HepG2 (cell line): ENCODE measurements at regions not wholly inside any gene's neighbourhood (a gene's known extent, or its start where the extent isn't known, plus 50 kb on each side); places are given as distances from the start of the nearest gene placed in this dataset.

ENCODE experiments used
- ATAC-seq: fragments of 200-7000 bp; cut with Tn5 transposase; 3 replicates; pipeline ENCODE4 v1.9.1; 2020; ENCODE audit warnings: mild to moderate bottlenecking, moderate library complexity
- BruUV-seq: library from RNA; stranded (reverse); fragments of 400-500 nt; replicated peaks from 2 replicates; lab custom pipeline; 2021; lab: Mats Ljungman, UMichigan
- CTCF ChIA-PET: fragments of 300-600 bp; formaldehyde crosslinking; extraction: SDS; loops from one replicate; lab custom pipeline; 2021; ENCODE audit warnings: low total read pairs, inconsistent platforms, low intra/inter-chr PET ratio; lab: Yijun Ruan, JAX
- POLR2A ChIA-PET: fragments of 350-600 bp; sonication (Branson Sonifier 250); formaldehyde crosslinking; loops from one replicate; lab custom pipeline; 2020; ENCODE audit warnings: antibody characterized with exemption, inconsistent platforms; lab: Yijun Ruan, JAX
- DNase-seq: peaks from one replicate; pipeline ENCODE4 v3.0.0-alpha.2; 2015; ENCODE audit warnings: low spot score
- FAIRE-seq: peaks from 3 replicates; lab custom pipeline; 2011; peaks lifted over from hg19 to GRCh38; lab: Jason Lieb, UNC
- H2AFZ ChIP-seq: one replicate; pipeline ENCODE4 v1.6.1; 2011; ENCODE audit warnings: low read length, inconsistent platforms
- H3K27ac ChIP-seq: fragments of 300-600 bp; 3 replicates; pipeline ENCODE4 v1.8.0; 2011; ENCODE audit warnings: mixed run types, mild to moderate bottlenecking, mixed read lengths, low read length, inconsistent platforms; ENCODE audit not compliant: insufficient read depth; ENCODE audit errors: extremely low read length
- H3K27me3 ChIP-seq, 2 experiments: fragments of 200-600 bp in 1 of 2; 2 replicates in 1 of 2; 3 replicates in 1 of 2; pipeline versions ENCODE4 v1.6.0 to v1.8.0; 2011; ENCODE audit warnings: low read length in 2 of 2, mild to moderate bottlenecking in 2 of 2, moderate library complexity in 2 of 2, inconsistent platforms in 1 of 2; ENCODE audit not compliant: insufficient read depth in 2 of 2, control insufficient read depth in 1 of 2
- H3K36me3 ChIP-seq, 2 experiments: fragments of 200-600 bp in 1 of 2; replicated peaks in 1 of 2; 2 replicates in 1 of 2; 3 replicates in 1 of 2; pipeline versions ENCODE4 v1.5.1 to v1.8.0; 2011; ENCODE audit warnings: low read length in 2 of 2, inconsistent platforms in 1 of 2; ENCODE audit not compliant: insufficient read depth in 2 of 2, control insufficient read depth in 1 of 2
- H3K4me1 ChIP-seq: 2 replicates; pipeline ENCODE4 v1.5.1; 2012; ENCODE audit warnings: low read length, inconsistent platforms; ENCODE audit not compliant: insufficient read depth
- H3K4me2 ChIP-seq: 2 replicates; pipeline ENCODE4 v1.6.0; 2011; ENCODE audit warnings: low read depth, low read length, inconsistent platforms
- H3K4me3 ChIP-seq, 3 experiments: fragments of 200-600 bp in 1 of 3; sonication (generic), shearing (Covaris generic) in 1 of 3; replicated peaks in 1 of 3; 2 replicates each; pipeline ENCODE4 v1.5.1; 2011 to 2016; ENCODE audit warnings: low read length in 3 of 3, inconsistent platforms in 2 of 3, low read depth in 2 of 3, mild to moderate bottlenecking in 2 of 3, control low read depth in 1 of 3, mixed read lengths in 1 of 3; ENCODE audit not compliant: insufficient read depth in 1 of 3
- H3K79me2 ChIP-seq: one replicate; pipeline ENCODE4 v1.6.1; 2011; ENCODE audit warnings: low read length, inconsistent platforms; ENCODE audit not compliant: insufficient read depth
- H3K9ac ChIP-seq: 2 replicates; pipeline ENCODE4 v1.6.0; 2011; ENCODE audit warnings: mild to moderate bottlenecking, low read depth, low read length, inconsistent platforms; ENCODE audit not compliant: insufficient read depth
- H3K9me3 ChIP-seq: 2 replicates; pipeline ENCODE4 v1.5.1; 2012; ENCODE audit warnings: mild to moderate bottlenecking, low read length
- H4K20me1 ChIP-seq: 2 replicates; pipeline ENCODE4 v1.6.0; 2011; ENCODE audit warnings: inconsistent platforms, mild to moderate bottlenecking, low read length, moderate library complexity; ENCODE audit not compliant: insufficient read depth
- ELF4 ChIP-seq: sonication (generic); formaldehyde crosslinking; IDR thresholded peaks from 2 replicates; pipeline ENCODE4 v1.5.0; 2020; ENCODE audit warnings: missing genetic modification reagents, mild to moderate bottlenecking, moderate library complexity, borderline replicate concordance
- HOXD1 ChIP-seq: sonication (generic); formaldehyde crosslinking; IDR thresholded peaks from 2 replicates; pipeline ENCODE4 v1.5.0; 2020; ENCODE audit warnings: missing genetic modification reagents
- MZF1 ChIP-seq: sonication (generic); formaldehyde crosslinking; IDR thresholded peaks from 2 replicates; pipeline ENCODE4 v1.8.1; 2023; ENCODE audit warnings: mild to moderate bottlenecking, missing genetic modification reagents, borderline replicate concordance
- PCBP2 ChIP-seq: fragments of 200-400 bp; formaldehyde crosslinking; optimal IDR thresholded peaks from 2 replicates; pipeline ENCODE3; 2018; ENCODE audit warnings: low read length, low read depth; ENCODE audit not compliant: poor library complexity, severe bottlenecking
- PHF8 ChIP-seq: sonication (generic); formaldehyde crosslinking; IDR thresholded peaks from 2 replicates; pipeline ENCODE4 v1.5.0; 2020; ENCODE audit warnings: missing genetic modification reagents
- PTBP1 ChIP-seq: fragments of 200-400 bp; formaldehyde crosslinking; IDR thresholded peaks from 2 replicates; pipeline ENCODE4 v1.6.1; 2018; ENCODE audit warnings: low read length, low read depth; ENCODE audit not compliant: poor library complexity, severe bottlenecking
- SMAD3 ChIP-seq: sonication (generic); formaldehyde crosslinking; IDR thresholded peaks from 2 replicates; pipeline ENCODE4 v1.4.0; 2020; ENCODE audit warnings: missing genetic modification reagents
- ZNF10 ChIP-seq: sonication (generic); formaldehyde crosslinking; IDR thresholded peaks from 2 replicates; pipeline ENCODE4 v1.4.0; 2020; ENCODE audit warnings: mild to moderate bottlenecking, low read depth, missing genetic modification reagents, borderline replicate concordance
- ZNF552 ChIP-seq: sonication (generic); formaldehyde crosslinking; IDR thresholded peaks from 2 replicates; pipeline ENCODE4 v1.9.0; 2022; ENCODE audit warnings: missing genetic modification reagents, mild to moderate bottlenecking, borderline replicate concordance
- ZNF775 ChIP-seq: sonication (generic); formaldehyde crosslinking; IDR thresholded peaks from 2 replicates; pipeline ENCODE4 v1.4.0; 2020; ENCODE audit warnings: missing genetic modification reagents, mild to moderate bottlenecking, moderate library complexity, borderline replicate concordance
- WGBS: methylation state at CpG from one replicate; pipeline ENCODE4 v1.1.6; 2017; ENCODE audit warnings: low lambda C conversion rate; 5-methylcytosine and 5-hydroxymethylcytosine counted together
- in situ Hi-C: cut with HindIII; loops from 2 replicates; pipeline ENCODE4 v1.10.0; 2017; ENCODE audit warnings: low pct_unique_long_range_greater_than_20kb; ENCODE audit not compliant: extremely low pct_ligation_motif_present
- intact Hi-C: fragments of 100-400 bp; cut with micrococcal nuclease; formaldehyde crosslinking; loops from one replicate; pipeline ENCODE4 v1.10.0; 2022; ENCODE audit not compliant: unreplicated experiment
- TF ChIP-seq, protein P1 (sequence below): sonication (generic); formaldehyde crosslinking; IDR thresholded peaks from 2 replicates; pipeline ENCODE4 v1.4.0; 2020; ENCODE audit warnings: missing genetic modification reagents
- TF ChIP-seq, protein P2 (sequence below): sonication (generic); formaldehyde crosslinking; conservative IDR thresholded peaks from 2 replicates; pipeline ENCODE4 v1.4.0; 2020; ENCODE audit warnings: missing genetic modification reagents
- TF ChIP-seq, protein P3 (sequence below): sonication (generic); formaldehyde crosslinking; IDR thresholded peaks from 2 replicates; pipeline ENCODE4 v1.5.0; 2020; ENCODE audit warnings: missing genetic modification reagents
- TF ChIP-seq, protein P4 (sequence below), 2 experiments: sonication (generic) in 1 of 2; formaldehyde crosslinking in 1 of 2; IDR thresholded peaks; 2 replicates each; pipeline versions ENCODE4 v1.4.0 to v1.6.1; 2016 to 2020; ENCODE audit warnings: borderline replicate concordance in 1 of 2, low read depth in 1 of 2, mild to moderate bottlenecking in 1 of 2, missing genetic modification reagents in 1 of 2
- TF ChIP-seq, protein P5 (sequence below): IDR thresholded peaks from 2 replicates; pipeline ENCODE4 v1.6.1; 2016; ENCODE audit warnings: mild to moderate bottlenecking, missing biosample characterization, missing genetic modification reagents

DNA sequence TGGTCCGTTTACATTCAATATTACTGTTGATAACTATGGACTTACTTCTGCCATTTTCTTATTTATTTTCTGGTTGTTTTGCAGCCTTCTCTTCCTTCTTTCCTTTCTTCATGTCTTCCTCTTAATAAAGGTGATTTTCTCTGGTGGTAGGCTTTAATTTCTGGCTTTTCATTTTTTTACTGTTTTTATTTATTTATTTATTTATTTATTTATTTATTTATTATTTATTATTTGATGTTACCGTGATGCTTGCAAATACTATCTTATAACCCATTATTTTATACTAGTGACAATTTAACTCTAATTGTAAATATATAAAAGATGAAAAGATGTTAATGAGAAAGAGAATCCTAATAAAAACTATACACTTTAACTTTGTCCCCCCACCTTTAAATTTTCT, 112.8 kb downstream of the SPIN3 start:
- DNase-seq (no peak), ATAC-seq (no peak), FAIRE-seq (no peak)
- no peaks in the 10 kb centered on the region for H3K4me1 ChIP-seq
- no peak overlapping the region for H3K4me3 ChIP-seq
- 31% methylated on average over 2 of the region's 2 CpGs for WGBS
- no peaks in the 10 kb centered on the region for H3K9me3 ChIP-seq
- no peak overlapping the region for H3K4me2 ChIP-seq
- ChIA-PET POLR2A (no interaction called here), CTCF (no interaction called here)
- H3K79me2 ChIP-seq, result no peaks in the 10 kb centered on the region
- H3K27ac ChIP-seq, result no peak overlapping the region
- intact Hi-C loops, result no loop called here
- H3K27me3 ChIP-seq, result no peaks in the 10 kb centered on the region
- in situ Hi-C loops, result no loop called here
- no TSS peak for BruUV-seq
- H3K9ac ChIP-seq, result no peak overlapping the region
- H3K36me3 ChIP-seq, result no peaks in the 10 kb centered on the region
- no peaks in the 10 kb centered on the region for H4K20me1 ChIP-seq
- no peak overlapping the region for H2AFZ ChIP-seq
- TF ChIP-seq ELF4 (CRISPR knock-in tag) (no peak), HOXD1 (CRISPR knock-in tag) (no peak), MZF1 (CRISPR knock-in tag) (no peak), ZNF10 (no peak), PCBP2 (no peak), PHF8 (CRISPR knock-in tag) (no peak), ZNF552 (no peak), PTBP1 (no peak), SMAD3 (no peak), ZNF775 (CRISPR knock-in tag) (no peak)
- TF ChIP-seq, protein P1, sequence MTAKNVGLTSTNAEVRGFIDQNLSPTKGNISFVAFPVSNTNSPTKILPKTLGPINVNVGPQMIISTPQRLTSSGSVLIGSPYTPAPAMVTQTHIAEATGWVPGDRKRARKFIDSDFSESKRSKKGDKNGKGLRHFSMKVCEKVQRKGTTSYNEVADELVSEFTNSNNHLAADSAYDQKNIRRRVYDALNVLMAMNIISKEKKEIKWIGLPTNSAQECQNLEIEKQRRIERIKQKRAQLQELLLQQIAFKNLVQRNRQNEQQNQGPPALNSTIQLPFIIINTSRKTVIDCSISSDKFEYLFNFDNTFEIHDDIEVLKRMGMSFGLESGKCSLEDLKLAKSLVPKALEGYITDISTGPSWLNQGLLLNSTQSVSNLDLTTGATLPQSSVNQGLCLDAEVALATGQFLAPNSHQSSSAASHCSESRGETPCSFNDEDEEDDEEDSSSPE (CRISPR knock-in tag), result no peak
- TF ChIP-seq, protein P2, sequence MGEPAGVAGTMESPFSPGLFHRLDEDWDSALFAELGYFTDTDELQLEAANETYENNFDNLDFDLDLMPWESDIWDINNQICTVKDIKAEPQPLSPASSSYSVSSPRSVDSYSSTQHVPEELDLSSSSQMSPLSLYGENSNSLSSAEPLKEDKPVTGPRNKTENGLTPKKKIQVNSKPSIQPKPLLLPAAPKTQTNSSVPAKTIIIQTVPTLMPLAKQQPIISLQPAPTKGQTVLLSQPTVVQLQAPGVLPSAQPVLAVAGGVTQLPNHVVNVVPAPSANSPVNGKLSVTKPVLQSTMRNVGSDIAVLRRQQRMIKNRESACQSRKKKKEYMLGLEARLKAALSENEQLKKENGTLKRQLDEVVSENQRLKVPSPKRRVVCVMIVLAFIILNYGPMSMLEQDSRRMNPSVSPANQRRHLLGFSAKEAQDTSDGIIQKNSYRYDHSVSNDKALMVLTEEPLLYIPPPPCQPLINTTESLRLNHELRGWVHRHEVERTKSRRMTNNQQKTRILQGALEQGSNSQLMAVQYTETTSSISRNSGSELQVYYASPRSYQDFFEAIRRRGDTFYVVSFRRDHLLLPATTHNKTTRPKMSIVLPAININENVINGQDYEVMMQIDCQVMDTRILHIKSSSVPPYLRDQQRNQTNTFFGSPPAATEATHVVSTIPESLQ, result no peak
- TF ChIP-seq, protein P3, sequence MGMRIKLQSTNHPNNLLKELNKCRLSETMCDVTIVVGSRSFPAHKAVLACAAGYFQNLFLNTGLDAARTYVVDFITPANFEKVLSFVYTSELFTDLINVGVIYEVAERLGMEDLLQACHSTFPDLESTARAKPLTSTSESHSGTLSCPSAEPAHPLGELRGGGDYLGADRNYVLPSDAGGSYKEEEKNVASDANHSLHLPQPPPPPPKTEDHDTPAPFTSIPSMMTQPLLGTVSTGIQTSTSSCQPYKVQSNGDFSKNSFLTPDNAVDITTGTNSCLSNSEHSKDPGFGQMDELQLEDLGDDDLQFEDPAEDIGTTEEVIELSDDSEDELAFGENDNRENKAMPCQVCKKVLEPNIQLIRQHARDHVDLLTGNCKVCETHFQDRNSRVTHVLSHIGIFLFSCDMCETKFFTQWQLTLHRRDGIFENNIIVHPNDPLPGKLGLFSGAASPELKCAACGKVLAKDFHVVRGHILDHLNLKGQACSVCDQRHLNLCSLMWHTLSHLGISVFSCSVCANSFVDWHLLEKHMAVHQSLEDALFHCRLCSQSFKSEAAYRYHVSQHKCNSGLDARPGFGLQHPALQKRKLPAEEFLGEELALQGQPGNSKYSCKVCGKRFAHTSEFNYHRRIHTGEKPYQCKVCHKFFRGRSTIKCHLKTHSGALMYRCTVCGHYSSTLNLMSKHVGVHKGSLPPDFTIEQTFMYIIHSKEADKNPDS (CRISPR knock-in tag), result no peak
- TF ChIP-seq, protein P4, sequence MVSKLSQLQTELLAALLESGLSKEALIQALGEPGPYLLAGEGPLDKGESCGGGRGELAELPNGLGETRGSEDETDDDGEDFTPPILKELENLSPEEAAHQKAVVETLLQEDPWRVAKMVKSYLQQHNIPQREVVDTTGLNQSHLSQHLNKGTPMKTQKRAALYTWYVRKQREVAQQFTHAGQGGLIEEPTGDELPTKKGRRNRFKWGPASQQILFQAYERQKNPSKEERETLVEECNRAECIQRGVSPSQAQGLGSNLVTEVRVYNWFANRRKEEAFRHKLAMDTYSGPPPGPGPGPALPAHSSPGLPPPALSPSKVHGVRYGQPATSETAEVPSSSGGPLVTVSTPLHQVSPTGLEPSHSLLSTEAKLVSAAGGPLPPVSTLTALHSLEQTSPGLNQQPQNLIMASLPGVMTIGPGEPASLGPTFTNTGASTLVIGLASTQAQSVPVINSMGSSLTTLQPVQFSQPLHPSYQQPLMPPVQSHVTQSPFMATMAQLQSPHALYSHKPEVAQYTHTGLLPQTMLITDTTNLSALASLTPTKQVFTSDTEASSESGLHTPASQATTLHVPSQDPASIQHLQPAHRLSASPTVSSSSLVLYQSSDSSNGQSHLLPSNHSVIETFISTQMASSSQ (IDR thresholded peaks at IDR 0.05; ENCODE audit: low read depth), result no peak
- TF ChIP-seq, protein P4 (CRISPR knock-in tag; IDR thresholded peaks at IDR 0.05; ENCODE audit: borderline replicate concordance), result no peak
- TF ChIP-seq, protein P5, sequence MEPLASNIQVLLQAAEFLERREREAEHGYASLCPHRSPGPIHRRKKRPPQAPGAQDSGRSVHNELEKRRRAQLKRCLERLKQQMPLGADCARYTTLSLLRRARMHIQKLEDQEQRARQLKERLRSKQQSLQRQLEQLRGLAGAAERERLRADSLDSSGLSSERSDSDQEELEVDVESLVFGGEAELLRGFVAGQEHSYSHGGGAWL (CRISPR knock-in tag), result no peak
